Activated CD4-positive, CD25-positive, alpha-beta regulatory T cell treated with anti-CD3 and anti-CD28 coated beads, Interleukin-2, amount 50 U/mL, for 16 hours (primary cell): ENCODE measurements at regions not wholly inside any gene's neighbourhood (a gene's known extent, or its start where the extent isn't known, plus 50 kb on each side); places are given as distances from the start of the nearest gene placed in this dataset.

Source experiments
- DNase-seq: peaks from one replicate; pipeline ENCODE4 v3.0.0-alpha.2; 2020; ENCODE audit warnings: low read depth, low spot score

DNA sequence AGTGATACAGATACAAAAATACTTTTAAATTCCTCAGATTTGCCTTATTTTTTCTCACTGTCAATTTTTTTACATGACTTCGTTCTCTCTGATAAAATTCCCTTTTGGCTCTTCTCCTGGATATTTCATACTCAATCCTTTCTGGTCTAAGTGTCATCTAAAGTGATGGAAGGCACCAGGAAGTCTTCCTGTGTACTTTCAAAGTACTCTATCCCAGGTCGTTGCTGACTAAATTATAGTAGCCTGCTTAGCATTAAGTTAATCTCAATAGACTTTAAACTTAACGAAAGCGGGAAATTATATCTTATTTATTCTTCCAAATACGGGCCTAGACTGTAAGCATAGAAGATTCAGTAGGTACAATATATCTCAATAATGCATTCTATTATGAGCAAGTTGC lies 67.8 kb downstream of the CASP12 start:
- DNase-seq: no peak

DNA sequence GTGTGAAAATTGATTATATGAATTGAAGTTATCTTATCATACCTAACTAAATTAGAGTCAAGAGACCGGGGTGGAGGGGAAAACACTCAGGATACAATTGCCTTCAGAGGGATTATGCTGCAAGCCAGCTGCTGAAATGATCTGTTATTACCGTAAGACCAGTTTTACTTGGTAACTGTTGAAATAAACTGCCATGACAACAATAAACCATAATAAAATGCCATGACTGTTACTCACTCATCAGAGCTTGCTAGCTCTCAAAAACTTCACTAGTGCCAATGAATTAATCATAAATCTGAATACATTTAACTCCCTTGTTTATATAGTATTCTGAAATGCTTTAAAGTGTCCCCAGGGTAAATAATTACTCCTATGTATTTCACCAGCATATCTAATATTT lies 68.2 kb downstream of the CASP12 start:
- DNase-seq: no peak

DNA sequence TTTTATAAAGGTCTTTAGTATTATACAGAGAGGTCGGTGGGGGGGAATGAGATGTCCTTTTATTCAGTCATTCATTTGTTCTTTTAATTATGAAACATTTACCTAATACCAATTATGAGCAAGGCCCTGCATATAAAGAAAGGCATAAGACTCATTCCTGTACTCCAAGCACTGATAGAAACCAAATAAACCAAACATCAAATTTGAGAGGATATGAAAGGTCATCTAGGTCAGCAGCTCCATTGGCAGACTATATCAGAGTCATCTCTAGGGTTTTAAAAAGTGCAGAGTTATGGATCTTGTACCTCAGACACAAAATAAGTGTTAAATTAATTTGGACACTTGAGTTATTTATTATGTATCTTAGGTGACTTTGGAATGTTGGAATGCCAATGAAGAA lies 71.5 kb downstream of the CASP12 start:
- DNase-seq: no peak

DNA sequence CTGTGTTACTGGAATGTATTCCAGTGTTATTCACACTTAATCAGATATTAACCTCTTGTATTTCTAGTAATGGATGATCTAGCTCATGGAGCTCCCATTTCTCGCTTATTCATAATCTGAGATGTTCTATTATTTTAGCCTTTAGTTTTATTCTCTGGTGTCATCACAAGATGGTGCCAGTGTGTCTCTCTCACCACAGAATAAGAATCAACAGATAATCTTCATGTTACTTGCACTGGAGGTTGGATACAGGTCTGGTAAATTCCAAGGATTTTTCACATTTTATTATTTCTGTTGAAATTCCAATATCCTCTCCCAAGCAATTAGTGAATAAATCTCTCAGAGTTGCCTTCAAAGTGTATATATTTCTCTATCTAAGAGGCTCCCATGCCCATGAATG lies 74.6 kb downstream of the CASP12 start:
- DNase-seq: no peak

DNA sequence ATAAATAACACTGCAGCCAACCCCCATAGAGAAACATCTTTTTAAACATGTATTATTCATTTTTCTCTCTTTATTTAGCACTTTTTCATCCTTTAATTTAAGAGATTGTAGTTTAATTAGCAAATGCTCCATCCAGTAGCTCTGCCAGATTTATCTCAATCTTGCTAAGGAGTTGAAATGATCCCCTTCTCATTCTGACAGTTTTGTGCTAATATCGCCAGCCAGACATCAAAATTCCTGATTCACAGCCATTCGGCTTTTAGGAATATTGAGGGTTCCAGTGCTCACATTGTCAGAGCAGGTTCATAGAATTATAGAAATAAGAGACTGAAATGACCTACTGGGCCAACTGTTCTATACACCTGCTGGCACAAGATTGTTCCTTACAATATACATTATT lies 77.8 kb downstream of the CASP12 start:
- DNase-seq: no peak

DNA sequence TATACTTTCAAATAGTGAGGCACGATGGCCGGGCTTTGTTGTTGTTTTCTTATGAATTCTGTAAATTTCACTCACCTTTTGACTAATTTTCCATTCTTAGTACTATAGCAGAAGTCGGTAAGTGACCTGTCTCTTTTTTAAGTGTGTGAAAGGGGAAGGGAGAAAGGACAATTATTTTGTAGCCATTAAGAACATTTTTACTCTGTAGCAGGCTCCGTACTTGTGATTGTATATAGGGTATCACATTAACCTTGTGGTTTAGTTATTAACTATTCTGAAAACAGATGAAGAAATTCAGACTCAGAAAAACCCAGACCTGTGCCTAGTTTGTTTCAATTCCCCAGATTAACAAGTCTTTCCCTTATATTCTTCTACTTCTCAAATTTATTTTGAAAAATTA lies 78.7 kb downstream of the CASP12 start:
- no peak for DNase-seq

DNA sequence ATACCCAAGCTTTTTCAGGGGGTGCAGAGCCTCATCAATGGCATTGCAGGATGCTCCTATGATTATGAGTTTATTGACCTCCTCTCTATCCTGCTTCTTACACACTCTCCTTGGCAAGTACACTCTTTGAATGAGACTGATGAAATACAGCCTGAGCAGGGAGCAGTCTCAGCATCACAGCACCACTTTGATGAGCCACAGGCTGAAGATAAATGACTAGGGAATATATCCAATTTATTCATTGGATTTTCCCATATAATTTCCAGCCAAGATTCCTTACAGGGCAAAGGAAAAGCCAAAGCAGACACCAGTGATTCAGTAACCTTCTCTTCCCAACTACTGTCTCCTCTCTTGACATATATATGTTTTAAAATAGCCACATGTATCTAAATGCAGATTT lies 79.2 kb downstream of the CASP12 start:
- DNase-seq: no peak

DNA sequence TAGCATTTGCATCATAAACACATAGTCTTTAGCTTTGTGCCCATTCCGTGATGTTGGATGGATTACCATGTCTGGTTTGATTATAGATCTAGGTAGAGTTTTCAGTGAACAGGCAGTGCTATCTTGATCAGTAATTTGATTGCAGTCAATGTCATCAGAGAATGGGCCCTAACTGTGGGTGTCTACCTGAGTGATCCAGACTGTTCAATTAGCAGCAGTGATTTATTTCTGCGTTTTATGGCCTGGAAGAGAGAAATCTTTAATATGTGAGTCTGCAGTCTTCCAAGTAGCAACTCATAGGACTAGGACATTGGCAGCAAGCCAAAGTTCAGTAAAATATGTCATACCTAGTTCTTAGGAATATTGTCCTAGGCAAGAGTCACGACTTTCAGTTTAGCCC lies 80.3 kb downstream of the CASP12 start:
- DNase-seq: no peak

DNA sequence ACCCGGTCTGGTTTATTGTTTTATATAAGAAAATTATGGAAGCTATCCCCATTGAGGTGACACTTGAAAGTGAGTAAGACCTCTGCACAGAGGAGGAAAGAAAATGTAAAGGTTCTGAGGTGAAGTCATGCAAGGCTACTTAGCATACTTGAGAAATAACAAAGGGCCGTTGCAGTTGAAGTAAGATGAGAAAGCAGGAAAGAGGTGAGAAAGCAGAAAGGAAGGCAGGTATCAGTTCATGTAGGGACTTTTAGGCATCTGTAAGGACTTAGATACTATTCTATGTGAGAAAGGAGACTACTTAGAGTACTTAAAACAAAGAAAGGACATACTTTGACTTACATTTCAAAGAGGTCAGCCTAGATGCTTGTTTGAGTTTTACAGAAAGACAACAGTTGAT lies 84.7 kb downstream of the CASP12 start:
- DNase-seq: no peak

DNA sequence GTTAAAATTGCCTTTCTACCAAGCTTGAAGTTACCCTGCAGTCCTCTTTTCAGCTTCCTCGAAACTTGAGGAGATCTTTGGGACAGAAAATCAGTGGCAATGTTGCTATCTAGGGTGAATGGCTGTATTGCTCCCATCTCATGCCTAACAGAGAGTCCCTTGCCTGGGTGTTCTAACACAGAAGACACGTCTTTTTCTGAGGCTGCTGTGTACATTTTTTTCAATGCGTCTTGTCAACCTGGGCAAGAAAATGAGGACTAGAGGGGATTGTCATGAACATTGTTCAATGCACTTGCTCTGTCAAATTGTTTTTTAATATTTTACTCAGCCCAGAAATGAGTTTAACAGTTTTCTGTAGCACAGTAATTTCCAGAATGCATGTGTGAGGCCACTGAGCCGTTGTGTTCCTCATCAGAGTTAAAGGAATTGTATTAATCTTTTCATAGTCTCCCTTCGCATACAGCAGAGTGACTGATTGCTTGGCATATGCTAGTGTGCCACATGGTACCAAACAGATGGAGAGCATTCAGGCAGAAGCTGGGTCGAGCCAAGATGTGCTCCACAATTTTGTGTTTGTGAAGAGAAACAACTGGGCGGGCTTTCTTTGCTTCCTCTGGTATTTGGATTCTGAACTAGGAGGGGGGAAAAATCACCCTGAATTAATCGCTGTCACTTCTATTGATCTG lies 86.0 kb downstream of the CASP12 start:
- DNase-seq: no peak

DNA sequence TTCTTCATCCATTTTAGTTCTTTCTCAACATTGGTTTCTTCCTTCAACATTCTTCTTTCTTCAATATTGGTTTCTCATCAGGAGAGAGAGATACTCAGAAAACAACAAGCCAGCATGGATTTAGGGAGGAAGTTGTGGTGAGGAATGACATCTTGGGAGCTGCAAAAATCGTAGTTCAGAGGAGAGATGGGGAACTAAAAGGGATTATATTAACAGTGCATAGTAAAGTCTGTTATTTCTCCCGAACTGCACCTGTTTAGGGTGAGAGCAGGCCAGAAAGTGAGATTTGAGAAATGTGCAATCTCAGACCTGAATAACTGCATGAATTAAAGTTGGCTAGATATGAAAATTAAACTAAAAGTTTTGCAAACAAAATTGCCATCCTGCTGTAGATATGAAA lies 94.5 kb downstream of the CASP12 start:
- DNase-seq: no peak

DNA sequence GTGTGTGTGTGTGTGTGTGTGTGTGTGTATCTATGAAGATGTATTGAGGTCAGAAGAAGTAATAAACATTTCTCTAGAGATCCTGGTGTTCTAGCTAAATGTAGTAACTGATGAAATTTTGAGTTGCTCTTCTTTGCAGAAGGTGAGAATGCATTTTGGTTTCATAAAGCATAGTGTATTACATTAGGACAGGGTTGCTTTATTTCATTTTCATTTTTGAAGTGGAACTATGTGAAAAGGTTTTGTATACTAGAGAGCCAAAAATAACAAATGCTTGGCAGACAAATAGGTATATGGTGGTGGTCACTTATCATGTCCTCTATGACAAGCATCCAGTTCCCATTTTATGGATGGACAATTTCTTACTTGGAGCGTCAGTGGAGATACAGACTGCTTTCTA lies 99.0 kb downstream of the CASP12 start:
- DNase-seq: no peak

DNA sequence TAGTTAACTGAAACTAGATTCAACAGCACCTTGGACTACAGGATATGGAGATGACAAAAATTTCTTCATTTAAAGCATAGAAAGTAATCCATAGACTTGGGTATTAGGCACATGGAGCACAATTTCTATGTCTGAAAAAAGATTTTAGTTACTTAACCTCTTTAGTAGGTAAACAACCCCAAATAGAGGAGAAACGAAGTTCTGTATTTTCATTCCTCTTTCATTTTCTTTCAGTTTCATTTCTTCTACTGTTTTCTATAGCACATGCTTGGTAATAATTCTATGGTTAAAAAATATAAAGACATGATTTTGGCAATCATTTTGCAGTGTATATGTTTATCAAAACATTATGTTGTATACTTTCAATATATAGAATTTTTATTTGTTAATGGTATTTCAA lies 99.5 kb downstream of the CASP12 start:
- DNase-seq: no peak

DNA sequence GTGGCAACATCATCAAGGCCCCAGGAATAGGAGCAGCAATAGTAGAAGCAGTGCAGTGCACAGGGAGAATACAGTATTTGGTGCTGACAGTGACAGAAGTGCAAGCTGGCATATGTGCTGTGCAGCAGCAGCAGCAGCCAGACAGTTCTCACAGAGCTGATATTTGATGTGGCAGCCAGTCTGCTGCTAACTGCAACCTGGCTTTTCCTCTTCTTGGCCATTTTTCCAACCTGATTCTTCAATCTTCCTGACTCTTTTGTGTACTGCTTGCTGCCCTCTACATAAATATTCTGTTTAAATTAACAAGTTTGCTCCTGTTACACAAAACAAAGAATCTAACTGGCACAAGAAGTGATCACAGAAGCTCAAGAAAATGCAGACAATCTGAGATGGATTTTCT lies 102.0 kb downstream of the CASP12 start:
- no peak for DNase-seq

DNA sequence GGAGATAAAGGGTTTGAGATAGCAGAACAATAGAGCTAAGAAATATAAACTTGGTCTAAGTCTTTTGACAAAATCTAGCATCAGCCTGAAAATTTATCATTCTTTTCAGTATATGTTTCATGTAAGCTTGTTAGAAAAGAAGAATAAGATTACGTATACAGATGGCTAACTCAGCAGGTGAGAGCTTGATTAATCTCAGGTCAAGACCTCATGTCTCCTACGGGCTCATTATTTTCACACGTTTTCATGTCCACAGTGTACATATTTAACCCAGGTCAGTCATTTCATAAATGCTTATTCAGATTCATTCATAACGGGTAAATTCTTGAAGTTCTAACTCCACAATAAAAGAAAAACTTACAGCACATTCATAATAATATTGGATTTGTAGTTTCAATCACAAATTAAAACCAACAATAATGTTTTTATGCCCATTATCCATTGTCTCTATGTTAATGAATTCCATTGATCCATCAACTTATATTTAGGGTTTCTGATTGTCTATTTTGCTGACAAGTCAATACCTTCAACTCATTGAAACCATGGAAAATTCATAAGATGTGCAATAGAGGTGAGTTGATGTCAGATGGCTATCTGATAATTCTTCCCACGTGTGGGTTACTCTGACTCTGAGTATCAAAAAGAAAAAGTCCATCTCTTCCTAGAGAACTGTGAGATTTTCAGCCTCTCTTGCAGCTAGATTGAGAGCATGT lies 102.6 kb downstream of the CASP12 start:
- no peak for DNase-seq

DNA sequence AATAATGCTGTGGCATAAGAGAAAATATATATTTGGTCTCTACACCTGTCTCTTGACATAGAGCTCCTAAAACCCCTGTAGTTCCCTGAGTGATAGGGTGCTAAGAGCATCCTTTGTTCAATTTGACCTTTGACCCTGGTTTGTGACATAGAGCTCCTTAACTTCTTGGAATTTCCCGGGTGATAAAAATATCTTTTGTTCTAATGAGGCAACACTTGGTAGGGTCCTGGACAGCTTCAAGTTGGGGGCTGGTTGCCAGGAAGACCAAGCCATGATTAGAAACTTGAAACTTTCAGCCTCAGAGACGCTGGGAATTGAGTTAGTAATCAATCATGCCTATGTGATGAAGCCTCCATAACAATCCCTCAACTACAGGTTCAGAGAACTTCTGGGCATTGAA lies 105.4 kb downstream of the CASP12 start:
- no peak for DNase-seq

DNA sequence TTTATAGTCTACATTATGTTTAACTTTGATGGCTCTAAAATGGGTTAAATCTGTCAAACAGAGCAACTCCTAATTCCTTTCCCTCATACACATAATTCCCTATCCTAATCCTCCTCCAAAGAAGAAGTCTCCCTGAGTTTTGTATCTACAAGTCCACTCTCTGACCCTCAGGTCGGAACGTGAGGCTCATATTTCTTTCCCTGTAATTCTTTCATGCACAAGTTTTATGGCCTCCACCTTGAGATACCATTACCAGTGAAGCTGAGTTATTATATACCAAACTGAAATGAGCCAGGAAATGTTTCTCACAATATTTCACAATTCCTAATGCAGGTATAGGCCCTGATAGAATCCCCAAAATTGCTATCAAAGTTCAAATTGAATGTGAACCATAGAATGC lies 106.4 kb downstream of the CASP12 start:
- DNase-seq: no peak

DNA sequence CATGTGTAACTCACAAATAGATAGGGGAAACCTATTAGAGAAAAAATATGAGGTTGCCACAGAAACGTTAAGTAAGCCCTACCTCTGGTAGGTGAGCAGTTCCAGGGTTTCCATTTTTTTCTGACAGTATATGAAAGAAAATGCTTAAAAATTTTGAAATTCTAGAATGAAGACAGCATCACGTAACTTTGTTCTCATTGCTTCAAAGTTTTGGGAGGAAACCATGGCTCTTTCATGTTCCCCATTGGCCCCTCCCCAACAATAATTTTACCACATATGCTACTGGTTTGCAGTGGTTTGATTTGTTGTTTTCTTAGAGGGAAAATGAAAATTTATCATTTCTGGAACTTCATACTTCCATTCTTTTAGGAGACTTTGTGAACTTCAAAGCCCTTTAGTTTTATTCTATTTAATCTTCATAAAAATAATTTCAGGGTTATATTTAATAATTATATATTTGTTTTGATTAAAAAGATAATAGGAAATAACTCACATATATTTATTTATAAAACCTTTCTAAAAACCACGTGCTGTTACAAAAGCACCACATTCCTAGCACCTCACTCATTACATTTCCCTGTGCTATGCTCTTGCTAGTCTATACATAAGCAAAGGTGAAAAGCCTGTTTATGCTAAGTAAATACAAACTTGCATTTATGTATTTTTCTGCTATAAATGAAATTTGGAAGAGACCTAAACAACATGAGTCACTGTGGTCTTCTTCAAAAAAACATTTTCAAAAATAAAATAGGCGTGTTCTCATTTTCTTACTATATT lies 113.4 kb downstream of the CASP12 start:
- DNase-seq: no peak

DNA sequence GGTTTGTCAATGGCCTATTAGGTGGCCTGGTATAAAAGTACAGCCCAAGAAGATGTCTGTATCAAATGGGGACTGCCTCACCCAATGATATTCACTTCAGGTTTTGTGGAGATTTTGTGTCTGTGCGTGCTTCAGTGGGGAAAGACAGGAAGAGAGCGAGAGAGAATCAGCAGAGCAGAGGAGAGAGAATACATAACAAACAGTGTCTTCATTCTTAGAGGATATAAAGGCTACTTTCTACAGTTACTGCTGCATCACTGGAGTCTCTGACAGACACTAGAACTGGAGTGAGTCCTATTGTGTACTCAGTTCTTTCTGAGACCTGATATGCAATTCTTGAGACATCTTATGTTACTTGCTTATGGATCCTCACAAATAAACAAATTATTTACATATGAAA lies 115.0 kb downstream of the CASP12 start:
- DNase-seq: no peak

DNA sequence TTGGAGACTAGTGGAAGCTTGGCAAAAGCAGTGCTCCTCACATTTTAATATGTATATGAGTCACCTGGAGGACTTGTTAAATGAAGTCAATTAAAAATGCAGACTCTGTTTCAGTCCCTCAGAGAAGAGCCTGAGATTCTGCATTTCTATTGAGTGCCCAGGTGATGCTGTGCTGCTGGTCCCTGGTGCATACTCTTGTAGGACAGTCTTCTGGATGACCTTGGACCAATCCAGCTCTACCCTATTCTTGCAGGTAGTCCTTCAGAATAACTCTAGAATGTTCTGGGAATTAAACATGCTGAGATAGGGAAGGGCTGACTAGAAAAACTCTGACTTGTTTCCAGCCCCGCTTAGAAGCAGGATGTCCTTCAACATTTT lies 115.9 kb downstream of the CASP12 start:
- DNase-seq: no peak

DNA sequence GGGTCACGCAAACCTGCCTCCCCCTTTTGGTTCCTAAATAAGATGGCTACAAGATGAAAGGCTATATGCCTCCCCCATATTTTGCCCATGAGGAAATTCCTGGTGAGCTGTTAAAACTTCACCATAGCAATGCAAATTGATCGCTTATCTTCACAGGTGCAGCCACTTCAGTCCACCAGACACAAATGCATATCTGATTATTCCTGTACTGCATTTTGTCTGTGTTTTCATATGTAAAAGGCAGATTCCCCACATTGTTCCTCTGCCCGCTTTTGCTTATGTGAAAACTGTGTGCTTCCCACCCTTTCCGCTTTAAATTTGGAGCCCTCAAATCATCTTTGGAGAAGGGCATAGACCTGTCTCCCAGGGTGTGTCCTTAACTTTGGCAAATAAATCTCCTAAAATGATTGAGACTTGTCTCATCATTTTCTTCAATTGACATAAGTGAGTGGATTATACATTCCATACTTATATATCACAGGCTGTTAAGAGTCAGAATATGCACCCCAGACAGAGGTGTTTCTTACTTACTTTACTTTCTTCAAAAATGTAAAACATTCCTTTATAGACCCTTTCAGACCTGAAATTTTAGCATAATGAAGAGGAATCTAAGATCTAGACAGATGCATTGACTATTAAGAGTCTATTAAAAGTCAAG lies 116.4 kb downstream of the CASP12 start:
- DNase-seq: no peak

DNA sequence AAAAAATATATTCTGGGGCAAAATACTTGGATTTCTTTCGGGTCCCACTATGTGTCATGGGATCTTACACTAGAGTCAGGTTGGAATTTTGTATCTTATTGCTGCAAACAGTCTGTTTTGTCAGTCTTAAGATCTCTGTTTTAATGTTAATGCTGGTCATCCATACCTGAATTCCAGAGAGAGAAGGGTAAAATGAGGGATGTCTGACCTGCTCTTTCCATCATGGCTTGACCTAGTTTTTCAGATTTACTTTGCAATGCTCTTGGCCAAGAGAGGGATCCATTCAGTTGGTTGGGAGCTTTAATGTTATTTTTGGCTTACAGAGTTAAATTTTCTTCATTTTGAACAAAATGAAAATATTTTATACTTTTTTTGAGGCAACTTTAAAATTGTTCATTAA lies 117.2 kb downstream of the CASP12 start:
- DNase-seq: no peak
